HG03521 (cell line): ENCODE measurements at regions not wholly inside any gene's neighbourhood (a gene's known extent, or its start where the extent isn't known, plus 50 kb on each side); places are given as distances from the start of the nearest gene placed in this dataset.
"Not testable (repeated sequence)": the region's sequence is repeated elsewhere in the genome, so short reads cannot be mapped to it uniquely, and the experiment has no call there.

Experiments used
- ATAC-seq: cut with Tn5 transposase; IDR thresholded peaks from one replicate; pipeline ENCODE4 v1.9.1; 2021; ENCODE audit warnings: mild to moderate bottlenecking, moderate library complexity; ENCODE audit not compliant: unreplicated experiment

DNA sequence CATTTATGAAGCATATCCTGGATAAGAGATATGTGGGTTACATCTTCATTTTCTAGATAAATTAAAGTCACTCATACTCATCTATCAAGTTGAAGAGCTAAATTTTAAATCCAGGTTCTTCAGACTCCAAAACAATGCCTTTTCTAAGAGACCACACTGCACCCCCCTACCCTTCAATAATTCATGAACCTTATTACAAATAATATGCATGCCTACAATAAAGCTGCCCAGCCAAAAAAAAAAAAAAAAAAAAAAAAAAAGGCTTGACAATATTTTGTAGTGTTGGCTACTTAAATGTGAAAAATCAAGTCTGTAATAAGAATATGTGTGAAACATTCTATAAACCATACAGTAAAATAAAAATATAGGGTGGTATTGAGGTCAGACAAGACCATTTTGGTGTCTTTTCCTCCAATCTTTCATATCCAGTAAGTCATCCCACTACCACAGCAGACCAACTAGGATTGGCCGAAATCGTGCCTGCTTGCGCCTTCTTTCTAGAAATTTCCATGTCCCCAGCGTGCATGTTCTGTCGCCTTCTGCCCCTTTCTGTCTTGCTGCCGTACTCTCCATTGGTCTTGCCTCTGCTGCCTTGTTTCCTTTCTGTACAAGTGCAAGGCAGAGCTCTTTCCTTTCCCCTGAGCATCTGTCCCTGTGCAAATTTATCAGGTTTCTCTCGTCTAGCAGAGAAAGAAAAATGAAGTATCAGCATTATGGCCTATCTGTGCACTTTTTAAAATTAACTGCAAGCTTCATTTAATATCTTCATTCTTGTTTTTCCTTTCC, 92.6 kb upstream of the NDUFV2 start:
- no peak for ATAC-seq

DNA sequence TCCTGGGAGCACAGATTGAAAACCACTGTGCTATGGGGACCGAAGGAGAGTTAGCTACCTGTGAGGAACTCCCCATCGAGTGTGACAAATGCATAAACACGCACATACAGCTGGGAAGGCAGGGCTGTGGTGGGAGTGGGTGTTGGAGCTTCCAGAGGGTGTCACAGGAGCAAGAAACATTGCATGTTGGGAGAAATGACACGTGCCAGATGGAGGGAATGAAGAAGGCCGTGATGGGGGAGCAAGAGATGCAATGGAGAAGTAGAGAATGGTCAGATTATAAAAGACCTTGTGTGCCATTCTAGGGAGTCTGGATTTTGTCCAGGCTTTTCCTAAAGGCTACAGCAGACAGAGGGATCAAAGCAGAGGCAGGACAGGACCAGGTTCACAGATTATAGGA, 91.1 kb upstream of the NDUFV2 start:
- no peak for ATAC-seq

DNA sequence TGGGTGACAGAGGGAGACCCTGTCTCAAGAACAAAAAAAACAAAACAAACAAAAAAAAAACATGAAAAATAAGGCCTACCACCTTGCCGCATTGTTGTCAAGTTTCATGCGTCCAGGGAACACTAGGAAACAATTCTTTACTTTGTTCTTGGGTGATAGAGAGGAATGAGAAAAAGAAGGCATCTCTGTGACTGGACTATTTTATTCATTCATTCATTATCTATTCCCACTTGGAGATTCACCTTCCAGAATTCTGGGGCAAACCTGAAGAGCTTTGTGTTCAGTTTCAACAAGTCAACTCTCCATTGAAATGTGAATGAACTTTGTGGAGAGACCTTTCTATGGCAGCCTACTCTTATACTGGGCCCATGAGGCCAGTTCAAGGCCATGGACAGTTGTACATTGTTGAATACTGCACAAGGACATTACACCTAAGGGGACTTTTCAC, 88.5 kb upstream of the NDUFV2 start:
- ATAC-seq = no peak

DNA sequence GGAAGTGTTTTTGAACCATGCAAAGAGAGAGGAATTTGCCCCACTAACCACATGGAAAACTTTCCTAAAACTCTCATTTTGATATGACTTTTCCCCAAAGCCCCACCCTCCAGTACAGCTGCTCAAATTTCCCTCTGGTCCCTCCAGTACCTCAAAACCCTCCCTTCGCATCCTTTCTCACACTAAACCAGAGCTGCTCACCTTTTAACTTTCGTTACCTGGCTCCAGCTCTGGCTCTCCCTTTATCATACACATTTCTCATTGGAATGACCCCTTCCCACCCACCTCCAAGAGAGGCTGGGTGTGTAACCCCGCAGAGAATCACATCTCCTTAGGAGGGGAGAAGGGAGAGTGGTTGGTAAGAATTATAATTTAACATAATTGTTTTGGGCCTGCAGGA, 86.8 kb upstream of the NDUFV2 start:
- no peak for ATAC-seq

DNA sequence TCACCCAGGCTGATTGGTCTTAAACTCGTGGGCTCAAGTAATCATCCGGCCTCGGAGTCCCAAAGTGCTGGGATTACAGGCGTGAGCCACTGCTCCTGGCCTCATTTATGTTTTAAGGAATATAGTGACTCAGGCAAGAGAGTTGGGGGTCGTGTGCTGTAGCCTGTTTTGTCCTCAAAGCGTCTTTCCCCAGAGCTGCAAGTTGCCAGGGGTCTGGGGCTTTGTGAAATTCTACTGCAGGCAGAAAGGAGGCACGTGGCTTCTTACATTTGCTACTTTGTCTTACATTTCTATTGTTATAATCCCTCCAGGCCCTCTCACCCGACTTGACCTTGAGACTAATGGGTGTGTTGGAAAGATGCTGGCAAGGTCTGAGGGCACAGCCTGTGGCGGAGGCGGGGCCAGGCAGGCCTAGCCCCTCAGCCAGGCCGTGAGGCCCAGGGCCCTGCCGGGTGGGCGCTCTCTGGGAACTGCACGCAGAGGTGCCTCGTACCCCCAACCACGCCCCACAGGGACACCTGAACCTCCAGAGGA, 85.8 kb upstream of the NDUFV2 start:
- no peak for ATAC-seq

GRCh38 chr18:9017167-9017904, 85.2 kb upstream of the NDUFV2 start:
- ATAC-seq = peak; percentile 74

GRCh38 chr18:9017905-9018227, 84.6 kb upstream of the NDUFV2 start:
- ATAC-seq = no peak

DNA sequence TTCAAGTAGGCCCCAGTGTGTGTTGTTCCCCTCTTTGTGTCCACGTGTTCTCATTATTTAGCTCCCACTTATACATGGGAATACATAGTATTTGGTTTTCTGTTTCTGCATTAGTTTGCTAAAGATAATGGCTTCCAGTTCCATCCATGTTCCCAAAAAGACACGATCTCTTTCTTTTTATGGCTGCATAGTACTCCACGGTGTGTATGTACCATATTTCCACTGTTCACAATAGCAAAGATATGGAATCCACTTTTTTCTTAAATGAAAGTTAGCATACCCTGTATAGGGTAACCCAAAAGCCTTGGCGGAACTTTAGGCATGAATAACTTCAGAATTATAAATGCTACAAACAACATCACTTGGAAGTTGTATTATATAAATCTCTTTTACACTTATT, 83.4 kb upstream of the NDUFV2 start:
- no peak for ATAC-seq

GRCh38 chr18:9020221-9020620, 82.3 kb upstream of the NDUFV2 start:
- ATAC-seq = no peak

- no peak for ATAC-seq
Observed at GRCh38 chr18:9021458-9021857, 81.0 kb upstream of the NDUFV2 start.

DNA sequence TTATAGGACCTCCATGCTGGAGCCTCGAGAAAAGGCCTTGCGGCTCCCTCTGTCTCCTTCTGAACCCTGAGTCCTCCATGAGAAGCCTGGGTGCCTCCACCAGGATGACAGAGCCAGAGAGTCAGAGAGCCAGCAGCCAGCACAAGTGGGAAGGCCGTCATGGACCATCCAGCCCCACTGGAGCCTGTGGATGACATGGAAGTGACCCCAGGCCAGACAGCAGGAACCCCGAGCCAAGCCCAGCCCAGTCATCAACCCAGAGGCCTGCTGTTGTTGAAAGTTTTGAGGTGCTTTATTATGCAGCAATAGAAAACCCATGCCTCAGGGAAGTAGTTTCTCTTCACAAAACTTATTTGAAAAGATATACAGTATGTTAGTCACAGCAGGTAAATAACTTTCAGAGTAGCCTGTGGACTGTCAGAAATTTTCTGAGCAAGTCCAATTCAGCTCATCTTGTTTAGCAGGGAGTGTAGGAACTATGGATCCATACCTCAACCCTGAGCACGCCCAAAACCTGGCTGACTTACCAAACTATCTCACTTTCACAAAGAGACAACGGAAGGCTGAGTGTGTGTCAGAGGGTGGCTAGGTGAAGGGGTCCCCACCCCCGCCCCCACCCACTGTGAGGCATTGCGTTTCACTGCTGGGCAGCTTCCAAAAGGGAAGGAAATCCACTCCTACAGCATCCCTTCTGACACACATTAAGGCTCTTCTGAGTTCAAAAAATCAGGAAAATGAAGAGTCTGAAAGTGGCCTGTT, 79.9 kb upstream of the NDUFV2 start:
- ATAC-seq = no peak

DNA sequence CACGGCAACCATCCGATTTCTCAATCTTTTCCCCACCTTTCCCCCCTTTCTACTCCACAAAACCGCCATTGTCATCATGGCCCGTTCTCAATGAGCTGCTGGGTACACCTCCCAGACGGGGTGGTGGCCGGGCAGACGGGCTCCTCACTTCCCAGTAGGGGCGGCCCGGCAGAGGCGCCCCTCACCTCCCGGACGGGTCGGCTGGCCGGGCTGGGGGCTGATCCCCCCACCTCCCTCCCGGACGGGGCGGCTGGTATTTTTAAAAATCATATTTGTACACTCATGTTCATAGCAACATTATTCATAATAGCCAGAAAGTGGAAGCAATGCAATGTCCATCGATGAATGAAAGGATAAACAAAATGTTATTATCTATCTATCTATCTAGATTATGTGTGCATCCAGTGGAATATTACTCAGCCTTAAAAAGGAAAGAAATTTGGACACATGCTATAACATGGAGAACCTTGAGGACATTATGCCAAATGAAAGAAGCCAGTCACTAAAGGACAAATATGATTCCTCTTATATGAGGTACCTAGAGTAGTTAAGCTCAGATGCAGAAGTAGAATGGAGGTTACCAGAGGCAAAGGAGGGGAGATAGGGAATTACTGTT, 78.4 kb upstream of the NDUFV2 start:
- not testable (repeated sequence) for ATAC-seq

- ATAC-seq = no peak
Observed at GRCh38 chr18:9025091-9025838, 77.2 kb upstream of the NDUFV2 start.

GRCh38 chr18:9029131-9029530, 73.4 kb upstream of the NDUFV2 start:
- ATAC-seq = no peak

DNA sequence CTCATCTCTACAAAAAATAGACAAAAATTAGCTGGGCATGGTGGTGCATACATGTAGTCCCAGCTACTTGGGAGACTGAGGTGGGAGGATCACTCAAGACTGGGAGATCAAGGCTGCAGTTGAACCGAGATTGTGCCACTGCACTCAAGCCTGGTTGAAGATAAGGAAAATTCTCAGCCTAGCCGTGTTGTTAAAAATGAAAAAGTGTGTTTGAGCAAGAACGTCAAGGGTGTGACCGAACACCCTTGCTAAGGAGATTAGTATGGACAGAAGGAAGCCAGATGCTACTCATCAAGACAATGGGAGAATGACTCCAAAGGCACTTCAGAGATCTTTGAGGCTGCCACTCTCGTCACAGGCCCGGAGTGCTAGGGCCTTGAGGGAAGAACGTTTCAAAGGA, 70.0 kb upstream of the NDUFV2 start:
- ATAC-seq = no peak

DNA sequence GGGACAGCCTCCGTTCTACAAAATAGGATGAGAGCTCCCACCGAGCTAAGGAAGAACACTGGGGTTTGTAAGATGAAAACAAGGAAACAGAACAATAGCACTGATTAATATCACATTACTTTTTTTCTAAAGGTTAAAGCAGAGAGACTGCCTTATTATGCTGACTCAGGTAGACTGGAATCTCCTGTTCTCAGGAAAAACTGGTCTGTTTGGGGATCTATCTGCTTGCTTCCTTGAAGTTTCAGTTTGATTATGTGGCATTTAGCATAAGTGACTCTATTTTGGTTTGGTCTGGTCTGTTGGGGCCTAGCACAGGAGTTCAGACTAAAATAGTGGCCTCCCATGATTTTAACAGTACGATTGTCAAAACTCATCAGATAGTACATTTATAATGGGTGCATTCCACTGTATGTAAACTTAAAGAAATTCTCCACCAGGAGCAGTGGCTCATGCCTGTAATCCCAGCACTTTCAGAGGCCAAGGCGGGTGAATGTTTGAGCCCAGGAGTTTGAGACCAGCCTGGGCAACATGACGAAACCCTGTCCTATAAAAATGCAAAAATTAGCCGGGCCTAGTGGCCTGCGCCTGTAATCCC, 64.1 kb upstream of the NDUFV2 start:
- no peak for ATAC-seq

- no peak for ATAC-seq
Observed at GRCh38 chr18:9039441-9040071, 62.9 kb upstream of the NDUFV2 start.

GRCh38 chr18:9042766-9043481, 59.6 kb upstream of the NDUFV2 start:
- ATAC-seq = no peak

- no peak for ATAC-seq
Observed at GRCh38 chr18:9043581-9043980, 58.9 kb upstream of the NDUFV2 start.
